Muscle of arm (tissue), 1 donor: ENCODE measurements at regions not wholly inside any gene's neighbourhood (a gene's known extent, or its start where the extent isn't known, plus 50 kb on each side); places are given as distances from the start of the nearest gene placed in this dataset.

Experiments
- DNase-seq: peaks from one replicate; pipeline ENCODE4 v3.0.0-alpha.2; 2013

- no peak for DNase-seq
Measured at GRCh38 chr6:8743170-8743745, 307.9 kb upstream of the SLC35B3 start.

- no peak for DNase-seq
Measured at GRCh38 chr6:8739454-8739853, 304.1 kb upstream of the SLC35B3 start.

DNA sequence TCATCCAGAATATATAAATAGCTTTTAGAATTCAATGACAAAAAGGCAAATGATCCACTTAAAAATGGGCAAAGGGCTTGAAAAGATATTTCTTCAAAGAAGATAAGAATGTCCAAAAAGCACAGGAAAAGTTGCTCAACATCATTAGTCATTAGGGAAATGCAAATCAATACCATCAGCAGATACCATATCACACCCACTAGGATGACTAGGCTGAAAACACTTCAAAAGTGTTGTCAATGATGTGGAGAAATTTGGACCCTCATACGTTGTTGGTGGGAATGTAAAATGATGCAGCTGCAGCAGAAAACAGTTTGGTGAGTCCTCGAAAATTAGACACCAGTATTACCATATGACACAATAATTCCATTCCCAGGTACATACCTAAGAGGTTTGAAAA, 303.6 kb upstream of the SLC35B3 start:
- no peak for DNase-seq

DNA sequence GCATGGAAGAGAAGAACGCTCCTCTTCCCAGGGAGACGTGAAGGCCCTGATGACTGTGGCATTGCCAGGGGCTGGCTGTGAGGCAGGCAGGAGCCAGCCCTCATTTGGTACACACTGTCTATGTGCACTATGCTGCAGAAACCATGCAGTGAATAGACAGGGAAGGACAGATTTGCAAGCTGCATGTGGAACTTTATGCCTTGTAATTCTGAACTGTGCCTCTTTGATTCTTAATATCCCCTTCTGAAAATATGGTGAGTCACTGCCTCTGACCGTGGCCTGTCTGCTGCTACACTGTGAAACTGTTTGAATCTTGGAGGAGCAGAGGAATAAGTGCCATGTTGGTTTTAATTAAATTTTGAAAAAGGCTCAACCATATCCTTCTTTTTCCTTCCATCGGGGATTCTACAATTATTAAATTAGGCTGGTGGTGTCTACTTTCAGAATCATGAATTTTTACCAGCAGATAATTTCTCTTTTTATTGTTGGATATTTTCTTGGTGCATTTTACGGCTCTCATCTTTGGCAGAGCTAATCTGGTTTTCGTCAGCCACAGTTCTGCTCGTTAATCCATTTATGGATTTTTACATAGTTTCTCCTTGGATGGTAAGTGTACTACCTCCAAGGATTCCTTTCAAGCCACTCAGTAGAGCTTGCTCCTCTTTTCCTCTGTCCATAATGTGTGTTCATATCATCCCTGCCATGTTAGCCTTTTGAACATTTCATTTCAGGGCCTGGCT, 301.0 kb upstream of the SLC35B3 start:
- DNase-seq, result no peak

DNA sequence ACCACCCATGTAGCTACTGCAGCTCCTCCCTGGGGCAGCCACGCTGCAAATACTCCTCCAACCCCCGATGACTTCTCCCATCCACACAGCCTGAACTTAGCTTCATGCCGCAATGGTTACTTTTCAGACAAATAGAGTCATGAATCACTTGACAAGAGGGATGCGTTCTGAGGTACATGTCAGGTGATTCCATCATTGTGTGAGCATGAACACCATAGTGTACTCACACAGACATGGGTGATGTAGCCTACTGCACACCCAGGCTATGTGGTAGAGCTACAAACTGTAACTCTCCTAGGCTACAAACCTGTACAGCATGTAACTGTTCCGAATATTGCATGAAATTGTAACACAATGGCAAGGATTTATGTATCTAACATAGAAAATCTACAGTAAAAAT, 298.5 kb upstream of the SLC35B3 start:
- DNase-seq, result no peak

DNA sequence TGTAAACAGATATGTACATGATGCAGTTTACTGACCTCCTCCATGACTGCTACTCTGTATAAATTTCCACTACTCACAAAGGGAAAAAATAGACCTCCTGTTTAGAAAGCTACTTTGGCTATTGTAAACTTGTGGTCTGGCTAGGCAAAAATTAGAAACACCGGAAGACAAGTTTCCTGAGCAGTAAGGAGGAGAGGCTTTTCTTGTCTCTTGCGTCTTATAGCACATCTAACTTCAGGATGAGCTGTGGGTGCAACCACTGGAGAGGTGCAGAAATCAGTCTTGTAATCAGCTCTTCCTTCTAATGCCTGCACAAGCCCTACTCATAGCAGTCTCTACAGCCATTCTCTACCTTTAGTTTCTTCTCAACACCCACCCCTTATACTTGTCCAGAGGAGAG, 296.5 kb upstream of the SLC35B3 start:
- no peak for DNase-seq

GRCh38 chr6:8710668-8711431, 275.5 kb upstream of the SLC35B3 start:
- DNase-seq, result no peak

DNA sequence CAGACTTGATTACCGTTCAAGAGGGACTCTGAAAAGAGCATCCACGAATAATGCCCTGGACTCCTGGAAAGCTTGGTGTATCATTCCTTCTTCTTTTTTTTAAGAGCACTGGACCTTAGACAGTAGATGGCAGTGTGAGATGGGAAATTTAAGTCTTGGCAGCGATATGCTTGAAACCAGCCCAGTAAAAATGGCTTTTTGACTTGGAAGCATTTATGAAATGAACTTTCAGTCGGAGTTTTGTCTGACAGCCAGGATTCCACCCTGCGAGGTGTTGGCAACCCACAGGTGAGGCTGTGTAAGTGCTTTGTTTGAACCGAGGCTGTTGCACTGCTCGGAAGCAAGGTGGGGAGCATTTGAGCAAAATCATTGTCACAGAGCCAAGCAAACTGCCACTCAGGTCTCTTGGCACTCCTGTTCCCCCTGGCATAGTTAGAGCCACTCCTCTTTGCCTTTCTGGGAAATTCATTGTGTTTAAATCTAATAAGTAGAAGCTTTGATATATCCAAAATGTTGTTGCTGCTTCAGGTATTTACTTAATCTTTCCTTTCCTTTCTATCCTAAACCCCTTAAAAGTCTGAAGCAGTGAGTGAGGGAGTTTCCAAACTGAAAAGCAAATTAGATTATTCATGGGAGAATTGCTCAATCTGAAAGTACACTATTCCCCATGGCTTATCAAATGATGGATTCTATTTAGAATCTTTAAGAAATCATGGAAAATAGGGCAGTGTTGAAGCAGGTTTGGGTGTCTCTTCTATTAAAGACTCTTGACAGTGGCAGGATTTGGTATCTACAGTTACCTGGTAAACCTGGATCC, 272.8 kb upstream of the SLC35B3 start:
- peak; percentile 43 for DNase-seq

DNA sequence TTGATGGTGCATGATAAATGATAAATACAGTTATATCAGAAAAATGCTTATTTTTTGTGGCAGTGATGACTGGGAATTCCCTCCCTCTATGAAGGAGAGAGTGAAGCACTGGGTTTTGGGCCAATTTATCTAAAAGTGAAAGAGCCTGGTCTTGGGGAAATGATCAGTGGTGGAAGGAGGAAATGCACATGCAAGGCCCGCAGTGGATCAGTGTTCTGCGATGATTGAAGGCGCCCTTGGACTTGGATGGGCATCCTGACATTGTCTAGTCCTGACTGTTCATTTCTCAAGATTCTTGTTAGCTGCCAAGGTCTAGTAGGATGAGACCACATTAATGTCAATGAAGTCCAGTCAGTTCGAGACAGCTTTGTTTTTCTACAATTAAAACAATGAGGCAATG, 272.0 kb upstream of the SLC35B3 start:
- DNase-seq, result no peak

GRCh38 chr6:8705435-8706020, 270.2 kb upstream of the SLC35B3 start:
- no peak for DNase-seq

DNA sequence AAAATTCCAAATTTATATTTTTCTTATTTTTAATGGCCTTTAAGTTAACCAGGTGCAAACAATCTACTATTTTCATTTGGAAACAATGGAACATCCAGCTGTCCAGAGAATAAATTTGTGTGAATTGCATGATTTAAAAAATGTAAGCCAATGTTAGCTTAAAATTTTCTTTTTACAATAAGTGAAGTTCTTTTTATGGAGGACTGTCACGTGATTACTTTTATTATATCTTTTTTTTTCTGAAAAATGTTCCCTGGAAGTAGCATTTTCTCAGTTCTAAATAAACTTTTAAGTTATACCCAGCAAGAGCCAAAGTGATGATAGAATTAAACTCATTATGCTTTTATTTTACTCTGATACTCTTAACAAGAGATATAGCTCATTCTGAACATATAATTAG, 267.7 kb upstream of the SLC35B3 start:
- no peak for DNase-seq

DNA sequence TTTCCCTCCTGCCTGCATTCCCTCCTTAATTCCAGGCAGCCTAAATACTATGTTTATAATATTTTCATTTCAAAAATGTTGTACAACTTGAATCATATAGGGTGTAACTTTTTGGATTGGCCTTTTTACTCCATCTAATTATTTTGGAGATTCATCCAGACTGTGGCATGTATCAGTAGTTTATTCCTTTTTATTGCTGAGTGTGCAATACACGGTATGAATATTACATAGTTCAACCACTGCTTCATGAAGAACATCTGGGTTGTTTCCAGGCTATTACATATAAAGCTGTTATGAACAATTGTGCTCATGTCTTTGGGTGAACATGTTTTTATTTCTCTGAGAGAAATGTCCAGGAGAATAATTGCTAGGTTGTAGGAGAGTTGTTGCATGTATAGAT, 253.5 kb upstream of the SLC35B3 start:
- no peak for DNase-seq

DNA sequence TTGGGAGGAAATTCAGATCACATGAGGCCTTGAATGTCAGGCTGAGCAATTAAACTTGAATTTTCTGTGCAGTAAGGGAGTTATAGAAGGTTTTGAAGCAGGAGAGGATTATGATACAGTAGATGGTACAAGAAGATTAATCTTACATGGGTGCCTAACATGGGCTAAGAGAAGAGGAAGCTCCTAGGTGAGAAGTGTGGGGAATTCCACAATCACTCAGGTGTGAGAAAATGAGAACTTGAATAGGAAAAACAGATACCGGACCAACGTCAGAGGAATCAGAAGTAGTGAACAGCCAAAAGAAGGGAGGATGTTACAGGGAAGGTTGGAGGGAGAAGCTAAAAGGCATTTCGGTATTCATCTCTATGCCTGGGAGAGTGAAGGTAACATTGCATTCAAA, 250.7 kb upstream of the SLC35B3 start:
- no peak for DNase-seq

DNA sequence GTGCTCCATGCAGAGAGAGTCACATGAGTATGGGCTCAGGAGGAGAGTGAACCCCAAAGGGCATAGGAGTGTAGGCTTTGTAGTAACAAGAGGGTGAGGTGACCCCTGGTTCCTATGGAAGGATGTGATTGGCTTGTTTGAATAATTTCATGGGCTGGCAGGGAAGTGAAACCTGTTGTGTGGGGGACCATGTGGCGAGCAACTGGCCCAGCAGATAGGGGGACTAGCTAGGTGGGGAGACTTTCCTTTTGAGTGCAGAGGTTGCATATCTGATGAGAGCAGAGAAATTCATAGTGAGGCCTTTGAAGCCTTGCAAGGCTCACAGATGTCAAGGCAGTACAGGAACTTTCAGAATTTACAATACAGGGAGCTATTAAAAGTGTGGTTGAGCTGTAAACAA, 247.9 kb upstream of the SLC35B3 start:
- no peak for DNase-seq

GRCh38 chr6:8679823-8680222, 244.5 kb upstream of the SLC35B3 start:
- no peak for DNase-seq

GRCh38 chr6:8678466-8678865, 243.1 kb upstream of the SLC35B3 start:
- DNase-seq, result no peak

DNA sequence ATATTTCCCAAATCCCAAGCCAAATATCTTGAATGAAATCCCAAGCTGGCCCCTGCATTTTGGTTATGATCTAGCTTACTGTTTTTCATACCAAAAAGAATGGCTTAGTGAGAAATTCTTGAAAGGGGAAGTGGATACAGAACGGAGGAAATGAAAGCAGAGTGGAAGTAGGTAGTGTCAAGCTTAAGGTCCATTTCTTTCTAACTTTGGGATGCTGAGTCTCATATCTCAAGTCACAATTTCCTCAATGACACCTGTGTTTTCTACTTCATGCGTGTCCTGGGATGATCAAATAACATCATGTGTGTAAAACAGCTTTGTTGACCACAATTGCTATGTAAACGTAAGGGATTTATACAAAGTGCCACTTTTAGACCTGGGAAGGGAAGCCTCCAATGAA, 238.8 kb upstream of the SLC35B3 start:
- no peak for DNase-seq

DNA sequence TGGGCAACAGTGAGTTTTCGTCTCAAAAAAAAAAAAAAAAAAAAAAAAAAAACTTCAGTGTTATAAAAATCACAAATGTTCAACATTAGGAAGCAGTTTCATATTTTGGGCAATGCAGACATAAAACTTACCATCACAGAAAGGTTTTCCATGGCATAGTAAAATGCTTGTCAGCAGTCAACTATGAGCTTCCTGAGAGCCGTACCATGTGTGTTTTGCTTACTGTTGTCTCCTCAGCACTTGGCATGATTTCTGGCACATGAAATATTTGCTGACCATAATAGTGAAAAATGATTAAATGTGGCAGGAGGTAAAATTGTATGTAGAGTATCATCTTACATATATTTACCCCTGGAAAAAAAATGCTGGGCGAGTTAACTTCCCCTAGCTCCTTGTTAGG, 237.5 kb upstream of the SLC35B3 start:
- DNase-seq, result no peak

GRCh38 chr6:8670792-8671191, 235.4 kb upstream of the SLC35B3 start:
- no peak for DNase-seq

GRCh38 chr6:8664700-8665099, 229.4 kb upstream of the SLC35B3 start:
- DNase-seq, result no peak

GRCh38 chr6:8664070-8664469, 228.7 kb upstream of the SLC35B3 start:
- DNase-seq, result no peak
